Muscle layer of duodenum (tissue), 2 donors: ENCODE measurements at regions not wholly inside any gene's neighbourhood (a gene's known extent, or its start where the extent isn't known, plus 50 kb on each side); places are given as distances from the start of the nearest gene placed in this dataset.

Experiments used
- H3K27ac ChIP-seq: one replicate; pipeline ENCODE4 v1.7.0; 2013; ENCODE audit warnings: mild to moderate bottlenecking, low read length
- H3K27me3 ChIP-seq: one replicate; pipeline ENCODE4 v1.7.0; 2013; ENCODE audit warnings: low read depth, mild to moderate bottlenecking, control low read depth, low read length
- H3K36me3 ChIP-seq, 2 donors: one replicate each; pipeline ENCODE4 v1.7.0; 2013; ENCODE audit warnings: low read length in 2 of 2, control low read depth in 1 of 2, mild to moderate bottlenecking in 1 of 2; ENCODE audit not compliant: insufficient read depth in 2 of 2, control insufficient read depth in 1 of 2
- H3K4me1 ChIP-seq, 2 donors: one replicate each; pipeline ENCODE4 v1.7.0; 2013; ENCODE audit warnings: low read length in 2 of 2, mild to moderate bottlenecking in 2 of 2, control low read depth in 1 of 2, moderate library complexity in 1 of 2; ENCODE audit not compliant: insufficient read depth in 2 of 2, control insufficient read depth in 1 of 2
- H3K4me3 ChIP-seq, 2 donors: one replicate each; pipeline ENCODE4 v1.7.0; 2013; ENCODE audit warnings: low read length in 2 of 2, low read depth in 1 of 2, mild to moderate bottlenecking in 1 of 2
- H3K9me3 ChIP-seq, 2 donors: one replicate each; pipeline ENCODE4 v1.7.0; 2013; ENCODE audit warnings: low read length in 2 of 2, control low read depth in 1 of 2, mild to moderate bottlenecking in 1 of 2; ENCODE audit not compliant: control insufficient read depth in 1 of 2
- donor health status: healthy.

DNA sequence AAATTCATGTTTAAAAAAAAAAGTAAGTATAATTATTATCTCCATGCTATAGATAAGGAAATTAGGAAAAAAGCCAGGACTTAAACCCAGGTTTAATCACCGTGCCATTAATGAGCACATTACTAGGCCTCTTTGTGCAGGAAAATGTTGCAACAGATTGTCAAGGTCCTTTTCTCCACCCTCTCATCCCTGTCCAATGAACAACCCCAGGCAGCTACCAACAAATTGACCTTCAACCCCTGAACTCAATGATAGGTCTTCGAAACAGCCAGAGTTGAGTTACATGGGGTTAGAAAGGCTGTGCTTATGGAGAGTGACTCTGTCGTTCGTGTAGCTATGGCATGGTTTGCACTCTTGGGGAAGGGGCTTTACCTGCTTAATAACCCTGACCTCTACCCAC, 84.2 kb upstream of the CTNNB1 start:
- H3K27me3 ChIP-seq = no peaks in the 10 kb centered on the region
- H3K9me3 ChIP-seq = no peaks in the 10 kb centered on the region
- no peaks in the 10 kb centered on the region for H3K36me3 ChIP-seq
- no peak overlapping the region for H3K27ac ChIP-seq
- H3K4me3 ChIP-seq = no peak overlapping the region
- peaks cover 0 to 7% of the 10 kb centered on the region in 2 donors for H3K4me1 ChIP-seq

DNA sequence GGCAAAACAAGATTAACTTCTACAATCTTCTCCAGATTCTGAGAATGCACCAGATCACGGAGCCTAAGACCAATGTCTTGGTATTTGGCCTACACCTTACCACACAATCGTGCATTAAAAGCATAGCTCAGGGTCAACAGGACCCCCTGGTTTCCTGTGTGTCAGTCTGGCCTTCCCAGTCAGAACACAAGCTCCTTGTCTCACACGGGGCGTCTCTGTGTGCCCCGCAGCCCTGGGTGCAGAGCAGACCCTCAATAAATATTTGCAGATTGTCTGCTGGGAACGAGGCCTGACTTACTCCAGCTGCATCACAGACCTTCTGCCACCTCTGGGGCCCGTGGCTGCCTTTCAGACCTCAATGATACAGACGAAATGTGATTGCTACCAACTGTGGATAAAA, 82.5 kb upstream of the CTNNB1 start:
- Histone ChIP-seq H3K36me3 (no peaks in the 10 kb centered on the region), H3K4me1 (peaks cover 0 to 12% of the 10 kb centered on the region in 2 donors), H3K4me3 (no peak overlapping the region), H3K27ac (no peak overlapping the region), H3K27me3 (no peaks in the 10 kb centered on the region), H3K9me3 (no peaks in the 10 kb centered on the region)

DNA sequence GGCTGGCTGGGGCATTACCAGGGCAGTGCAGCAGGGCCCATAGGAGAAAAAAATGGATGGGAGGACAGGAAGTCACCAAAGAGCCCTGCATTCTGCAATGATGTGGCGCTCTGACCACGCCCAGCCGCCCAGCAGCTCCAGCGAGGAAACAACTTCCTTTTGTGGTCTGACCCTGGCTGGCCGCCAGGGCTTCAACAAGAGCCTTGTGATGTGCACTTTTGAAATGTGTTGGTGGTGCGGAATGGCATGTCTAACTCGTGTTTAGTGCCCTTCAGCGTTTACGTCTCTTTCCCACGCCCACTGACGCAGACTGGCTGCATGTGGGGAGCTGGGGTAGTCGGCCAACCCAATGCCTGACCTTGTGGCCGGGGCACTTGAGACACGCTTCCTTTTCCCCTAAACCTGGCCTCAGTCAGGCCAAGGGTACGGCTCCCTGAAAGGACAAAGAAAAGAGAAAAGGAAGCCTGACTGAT, 81.9 kb upstream of the CTNNB1 start:
- Histone ChIP-seq H3K4me1 (peaks cover 0 to 12% of the 10 kb centered on the region in 2 donors), H3K4me3 (no peak overlapping the region), H3K9me3 (no peaks in the 10 kb centered on the region), H3K27me3 (no peaks in the 10 kb centered on the region), H3K36me3 (no peaks in the 10 kb centered on the region), H3K27ac (no peak overlapping the region)

DNA sequence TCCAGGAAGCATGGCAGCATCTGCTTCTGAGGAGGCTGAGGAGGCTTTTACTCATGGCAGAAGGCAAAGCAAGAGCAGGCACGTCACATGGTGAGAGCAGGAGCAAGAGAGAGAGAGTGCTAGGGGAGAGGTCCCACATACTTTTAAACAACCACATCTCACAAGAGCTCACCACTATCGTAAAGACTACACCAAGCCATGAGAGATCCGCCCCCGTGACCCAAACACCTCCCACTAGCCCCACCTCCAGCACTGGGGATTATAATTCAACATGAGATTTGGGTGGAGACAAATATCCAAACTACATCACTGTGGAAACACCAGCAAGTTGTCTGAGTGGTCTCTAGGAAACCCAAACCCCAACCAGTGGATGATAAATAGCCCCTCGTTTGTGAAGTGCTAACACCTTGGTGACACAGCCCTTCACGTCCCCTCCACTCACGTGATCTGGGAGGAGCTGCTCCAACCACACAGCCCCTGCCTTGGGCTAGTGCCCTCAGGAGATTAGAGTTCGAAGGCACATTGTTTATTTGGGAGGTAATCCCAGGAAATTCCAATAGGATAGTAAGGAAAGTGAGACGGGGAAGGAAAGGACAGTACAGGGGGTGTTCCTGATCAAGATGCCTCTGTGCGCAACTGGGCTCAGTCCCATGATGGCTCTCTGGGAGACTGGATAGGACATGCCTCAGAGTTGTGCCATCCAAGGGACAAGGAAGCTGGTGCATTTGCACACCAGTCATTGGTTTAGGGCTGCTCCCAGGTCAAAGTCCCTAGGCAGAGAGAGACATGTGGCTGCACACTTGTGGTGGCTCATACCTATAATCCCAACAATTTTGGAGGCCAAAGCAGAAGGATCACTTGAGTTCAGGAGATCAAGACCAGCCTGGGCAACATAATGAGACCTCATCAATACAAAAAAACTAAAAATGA, 80.6 kb upstream of the CTNNB1 start:
- H3K9me3 ChIP-seq = no peaks in the 10 kb centered on the region
- no peaks in the 10 kb centered on the region for H3K36me3 ChIP-seq
- no peaks in the 10 kb centered on the region for H3K27me3 ChIP-seq
- H3K4me3 ChIP-seq = no peak overlapping the region
- H3K4me1 ChIP-seq = peaks cover 0 to 12% of the 10 kb centered on the region in 2 donors
- H3K27ac ChIP-seq = no peak overlapping the region

DNA sequence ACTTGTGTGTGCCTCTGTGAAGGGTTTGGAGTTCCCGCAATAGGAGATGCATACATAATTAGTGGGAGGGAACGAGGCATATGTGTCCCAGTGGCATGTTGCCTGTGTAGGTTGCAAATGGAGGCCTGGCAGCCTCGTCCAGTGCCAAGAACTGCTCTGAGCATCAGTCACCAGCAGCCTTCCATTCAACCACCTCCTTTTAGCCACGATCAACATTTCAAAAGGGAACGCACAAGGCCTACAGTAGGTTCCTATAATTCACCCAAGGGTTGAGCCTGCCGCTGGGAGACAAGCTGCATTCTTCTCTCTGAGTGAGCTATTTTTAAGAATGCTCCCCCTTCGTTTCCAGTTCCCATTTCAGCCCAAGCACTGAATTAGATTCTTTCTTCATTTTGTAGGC, 78.8 kb upstream of the CTNNB1 start:
- Histone ChIP-seq H3K36me3 (no peaks in the 10 kb centered on the region), H3K27me3 (no peaks in the 10 kb centered on the region), H3K4me3 (no peak overlapping the region), H3K9me3 (peaks cover 0 to 5% of the 10 kb centered on the region in 2 donors), H3K27ac (no peak overlapping the region), H3K4me1 (peaks cover 0 to 12% of the 10 kb centered on the region in 2 donors)

DNA sequence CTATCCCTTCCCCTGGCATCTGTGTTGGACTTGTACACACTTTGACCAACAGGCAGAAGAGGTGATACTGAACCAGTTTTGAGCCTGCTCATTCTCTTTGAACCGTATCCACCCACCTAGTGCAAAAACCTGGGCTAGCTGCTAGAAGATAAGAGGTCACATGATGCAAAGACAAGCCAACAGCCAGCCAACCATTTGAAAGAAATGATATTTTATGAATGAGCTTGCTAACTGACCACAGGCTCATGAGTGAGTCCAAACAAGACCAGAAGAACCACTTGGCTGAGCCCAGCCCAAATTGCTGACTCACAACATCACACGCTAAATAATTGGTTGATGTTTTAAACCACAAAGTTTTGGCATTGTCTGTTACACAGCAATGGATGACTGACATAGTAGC, 74.0 kb upstream of the CTNNB1 start:
- Histone ChIP-seq H3K27ac (no peak overlapping the region), H3K4me3 (no peak overlapping the region), H3K36me3 (no peaks in the 10 kb centered on the region), H3K27me3 (no peaks in the 10 kb centered on the region), H3K9me3 (peaks cover 0 to 20% of the 10 kb centered on the region in 2 donors), H3K4me1 (peaks cover 0 to 5% of the 10 kb centered on the region in 2 donors)

DNA sequence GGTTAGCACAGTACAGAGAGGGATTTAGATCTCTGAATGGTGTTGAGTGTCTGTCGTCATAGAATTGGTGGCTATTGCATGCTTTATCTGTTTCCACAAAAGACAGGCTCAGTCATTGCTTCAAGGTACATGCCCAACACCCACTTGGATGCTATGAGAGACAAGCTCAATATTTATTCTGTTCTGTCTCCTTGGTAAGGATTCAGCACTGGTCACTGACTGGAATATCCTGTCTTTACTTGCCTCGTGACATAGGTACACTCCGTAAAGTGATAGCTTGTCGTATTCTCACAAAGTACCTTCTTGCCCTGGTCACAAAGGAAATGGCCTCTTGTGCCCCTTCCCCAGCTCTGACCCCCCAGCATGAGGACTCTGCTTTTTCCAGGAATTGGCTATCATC, 72.8 kb upstream of the CTNNB1 start:
- H3K9me3 ChIP-seq = peaks cover 0 to 21% of the 10 kb centered on the region in 2 donors
- H3K4me3 ChIP-seq = no peak overlapping the region
- no peaks in the 10 kb centered on the region for H3K36me3 ChIP-seq
- H3K27me3 ChIP-seq = no peaks in the 10 kb centered on the region
- no peak overlapping the region for H3K27ac ChIP-seq
- no peaks in the 10 kb centered on the region for H3K4me1 ChIP-seq

DNA sequence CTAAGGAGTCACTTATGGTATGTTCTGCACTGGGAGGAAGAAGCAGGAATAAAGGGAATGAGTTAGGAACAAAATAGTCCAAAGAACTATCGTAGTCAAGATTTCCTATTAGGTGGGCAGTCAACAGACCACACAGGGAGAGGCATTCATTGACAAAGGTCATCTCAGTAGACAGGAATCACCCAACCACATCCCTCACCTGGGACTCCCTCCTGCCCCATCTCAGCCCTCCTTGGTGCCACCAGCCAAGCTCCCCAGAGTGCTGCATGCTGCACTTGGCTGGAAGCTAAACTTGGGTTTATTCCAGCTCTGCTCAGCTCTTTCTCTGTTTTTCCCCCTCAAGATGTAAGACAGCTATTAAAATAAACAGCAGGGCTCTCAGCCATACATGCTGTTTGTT, 72.3 kb upstream of the CTNNB1 start:
- no peak overlapping the region for H3K27ac ChIP-seq
- H3K4me1 ChIP-seq = no peaks in the 10 kb centered on the region
- H3K36me3 ChIP-seq = no peaks in the 10 kb centered on the region
- peaks cover 0 to 21% of the 10 kb centered on the region in 2 donors for H3K9me3 ChIP-seq
- H3K27me3 ChIP-seq = no peaks in the 10 kb centered on the region
- H3K4me3 ChIP-seq = no peak overlapping the region

DNA sequence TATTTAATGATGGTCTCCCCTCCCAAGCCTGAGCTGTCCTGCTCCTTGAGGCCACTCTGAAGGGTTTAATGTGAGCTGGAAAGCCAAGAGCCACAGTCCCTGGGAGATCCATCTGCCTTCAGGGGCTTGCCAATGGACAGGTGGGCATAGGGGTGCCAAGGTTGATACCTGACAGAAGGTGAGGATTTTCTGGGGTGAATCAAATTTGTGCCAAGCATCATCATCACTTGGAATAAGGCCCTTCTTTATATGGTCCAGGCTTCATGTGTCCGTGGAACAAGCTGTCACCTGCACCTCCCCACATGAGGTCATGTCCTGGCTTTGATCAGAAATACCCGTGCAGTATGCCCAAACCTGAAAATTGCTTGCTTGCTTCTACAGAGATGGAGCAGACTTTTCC, 71.9 kb upstream of the CTNNB1 start:
- no peaks in the 10 kb centered on the region for H3K4me1 ChIP-seq
- no peaks in the 10 kb centered on the region for H3K27me3 ChIP-seq
- H3K27ac ChIP-seq = no peak overlapping the region
- H3K36me3 ChIP-seq = no peaks in the 10 kb centered on the region
- no peak overlapping the region for H3K4me3 ChIP-seq
- H3K9me3 ChIP-seq = peaks cover 0 to 21% of the 10 kb centered on the region in 2 donors

DNA sequence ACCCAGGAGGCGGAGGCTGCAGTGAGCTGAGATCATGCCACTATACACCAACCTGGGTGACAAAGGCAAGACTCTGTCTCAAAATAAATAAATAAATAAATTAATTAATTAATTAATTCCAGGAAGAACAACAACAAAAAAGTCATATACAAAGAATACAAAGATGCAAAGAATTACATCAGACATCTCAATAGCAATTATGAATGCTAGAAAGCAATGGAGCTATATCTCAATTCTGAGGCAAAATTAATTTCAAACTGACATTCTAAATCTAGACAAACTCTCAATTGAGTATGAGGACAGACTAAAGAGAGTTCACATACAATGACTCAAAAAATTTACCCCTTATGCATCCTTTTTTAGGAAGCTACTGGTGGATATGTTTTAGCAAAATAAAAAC, 69.6 kb upstream of the CTNNB1 start:
- no peaks in the 10 kb centered on the region for H3K27me3 ChIP-seq
- H3K27ac ChIP-seq = no peak overlapping the region
- peaks cover 0 to 21% of the 10 kb centered on the region in 2 donors for H3K9me3 ChIP-seq
- no peaks in the 10 kb centered on the region for H3K36me3 ChIP-seq
- no peak overlapping the region for H3K4me3 ChIP-seq
- no peaks in the 10 kb centered on the region for H3K4me1 ChIP-seq

DNA sequence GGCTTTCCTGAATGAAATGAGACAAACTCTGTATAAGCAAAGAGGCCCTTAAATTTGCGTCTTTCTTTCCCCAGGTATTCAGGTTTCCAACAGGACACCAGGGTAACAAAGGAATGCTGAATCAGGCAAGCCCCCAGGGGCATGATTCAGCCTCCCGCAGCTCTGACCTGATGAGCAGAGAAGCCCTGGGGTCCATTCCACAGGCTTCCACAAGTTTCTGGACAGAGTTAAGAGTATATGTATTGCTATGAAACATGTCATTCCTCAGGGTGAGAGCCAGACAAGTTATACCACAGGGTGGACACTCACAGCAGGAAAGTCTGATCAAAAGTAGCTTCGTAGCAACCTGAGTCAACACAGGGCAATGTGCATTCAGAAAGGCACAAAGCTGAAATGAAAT, 68.1 kb upstream of the CTNNB1 start:
- Histone ChIP-seq H3K4me3 (no peak overlapping the region), H3K9me3 (peaks cover 0 to 12% of the 10 kb centered on the region in 2 donors), H3K27ac (no peak overlapping the region), H3K36me3 (no peaks in the 10 kb centered on the region), H3K4me1 (no peaks in the 10 kb centered on the region), H3K27me3 (no peaks in the 10 kb centered on the region)
